ENCODE measurements at regions not wholly inside any gene's neighbourhood (a gene's known extent, or its start where the extent isn't known, plus 50 kb on each side); places are given as distances from the start of the nearest gene placed in this dataset.

DNA sequence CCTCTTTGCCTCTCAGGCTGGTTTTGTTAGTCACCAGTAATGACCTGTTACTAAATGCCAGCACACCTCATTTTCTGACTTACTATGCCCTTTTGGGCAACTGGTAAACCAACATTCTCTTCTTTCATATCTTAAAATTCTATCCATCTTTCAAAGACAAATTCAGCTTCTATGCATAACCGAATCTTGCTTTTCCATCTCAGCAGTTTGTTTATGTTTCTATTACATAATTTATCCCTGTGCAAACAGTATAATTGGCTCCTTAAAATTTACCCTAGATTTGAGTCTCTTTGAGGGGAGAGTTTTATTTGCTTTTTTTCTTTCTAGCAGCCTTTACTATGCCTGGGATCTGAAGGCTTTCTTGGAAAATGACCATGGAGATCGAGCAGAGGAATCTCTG is 58.5 kb upstream of the SIPA1L2 start:
- Histone ChIP-seq H3K27ac (no peak overlapping the region), H3K36me3 (no peaks in the 10 kb centered on the region), H3K27me3 (no peaks in the 10 kb centered on the region), H3K4me3 (no peak overlapping the region), H3K4me1 (no peaks in the 10 kb centered on the region), H3K9me3 (no peaks in the 10 kb centered on the region)
- intact Hi-C loops (cut with DNase I; ENCODE audit: low total_unique reads) = no loop called here
- TF ChIP-seq POLR2A (IDR thresholded peaks at IDR 0.05) = no peak
- TF ChIP-seq, protein P1, sequence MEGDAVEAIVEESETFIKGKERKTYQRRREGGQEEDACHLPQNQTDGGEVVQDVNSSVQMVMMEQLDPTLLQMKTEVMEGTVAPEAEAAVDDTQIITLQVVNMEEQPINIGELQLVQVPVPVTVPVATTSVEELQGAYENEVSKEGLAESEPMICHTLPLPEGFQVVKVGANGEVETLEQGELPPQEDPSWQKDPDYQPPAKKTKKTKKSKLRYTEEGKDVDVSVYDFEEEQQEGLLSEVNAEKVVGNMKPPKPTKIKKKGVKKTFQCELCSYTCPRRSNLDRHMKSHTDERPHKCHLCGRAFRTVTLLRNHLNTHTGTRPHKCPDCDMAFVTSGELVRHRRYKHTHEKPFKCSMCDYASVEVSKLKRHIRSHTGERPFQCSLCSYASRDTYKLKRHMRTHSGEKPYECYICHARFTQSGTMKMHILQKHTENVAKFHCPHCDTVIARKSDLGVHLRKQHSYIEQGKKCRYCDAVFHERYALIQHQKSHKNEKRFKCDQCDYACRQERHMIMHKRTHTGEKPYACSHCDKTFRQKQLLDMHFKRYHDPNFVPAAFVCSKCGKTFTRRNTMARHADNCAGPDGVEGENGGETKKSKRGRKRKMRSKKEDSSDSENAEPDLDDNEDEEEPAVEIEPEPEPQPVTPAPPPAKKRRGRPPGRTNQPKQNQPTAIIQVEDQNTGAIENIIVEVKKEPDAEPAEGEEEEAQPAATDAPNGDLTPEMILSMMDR (IDR thresholded peaks at IDR 0.05) = no peak
- no peak for DNase-seq

DNA sequence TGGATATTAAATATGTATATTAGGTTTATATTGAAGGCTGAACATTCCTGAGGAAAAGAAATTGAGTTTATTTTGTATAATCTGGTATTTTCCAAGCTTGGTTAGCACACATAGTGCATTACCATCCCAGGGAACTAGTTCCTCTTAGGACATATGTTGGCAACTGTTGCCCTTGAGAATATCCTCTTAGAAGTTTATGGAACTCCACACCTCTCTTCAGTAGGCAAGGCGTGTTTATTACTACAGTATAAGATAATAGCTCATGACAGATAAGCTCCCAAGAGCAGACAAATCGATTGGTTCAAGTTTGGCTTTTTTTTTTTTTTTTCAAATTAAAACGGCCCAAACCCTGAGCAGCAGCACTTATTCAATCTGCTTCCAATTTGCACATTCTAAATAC is 59.8 kb upstream of the SIPA1L2 start:
- no peaks in the 10 kb centered on the region for H3K4me1 ChIP-seq
- DNase-seq = no peak
- H3K27ac ChIP-seq = no peak overlapping the region
- no peaks in the 10 kb centered on the region for H3K9me3 ChIP-seq
- H3K27me3 ChIP-seq = no peaks in the 10 kb centered on the region
- no peak overlapping the region for H3K4me3 ChIP-seq
- H3K36me3 ChIP-seq = no peaks in the 10 kb centered on the region
- TF ChIP-seq POLR2A (IDR thresholded peaks at IDR 0.05) = no peak
- TF ChIP-seq, protein P1 (IDR thresholded peaks at IDR 0.05) = no peak
- intact Hi-C loops (cut with DNase I; ENCODE audit: low total_unique reads) = no loop called here

DNA sequence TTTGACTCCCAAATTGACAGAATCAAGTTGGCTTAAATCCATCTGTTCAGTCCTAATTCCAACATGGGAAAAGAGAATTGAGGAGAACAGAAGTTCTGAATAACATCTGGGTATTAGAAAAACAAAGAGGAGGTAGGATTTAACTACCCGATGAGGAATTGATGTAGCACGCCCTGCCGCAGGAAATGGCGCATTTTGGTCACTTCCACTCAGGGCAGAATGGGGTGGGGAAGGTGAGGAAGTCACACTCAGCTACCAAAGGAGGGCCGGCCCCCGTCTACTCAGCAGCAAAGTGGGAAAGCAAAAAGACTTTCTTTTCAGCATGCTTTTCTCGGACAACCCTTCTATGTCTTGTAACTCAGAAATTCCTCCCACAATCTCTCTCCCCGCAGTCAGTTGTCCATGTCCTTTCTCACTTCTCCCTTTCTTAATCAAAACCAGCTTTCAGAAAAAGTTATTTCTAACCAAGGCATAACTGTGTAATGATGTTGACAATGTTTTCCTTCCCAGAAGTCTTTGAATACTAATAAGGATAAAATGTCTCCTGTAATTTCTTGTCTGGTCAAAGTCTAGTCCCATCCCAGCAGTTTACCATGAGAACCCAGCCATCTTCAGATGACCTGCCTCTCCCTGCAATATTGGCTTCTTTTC is 60.5 kb upstream of the SIPA1L2 start:
- Histone ChIP-seq H3K36me3 (no peaks in the 10 kb centered on the region), H3K4me1 (no peaks in the 10 kb centered on the region), H3K9me3 (no peaks in the 10 kb centered on the region), H3K27me3 (no peaks in the 10 kb centered on the region), H3K27ac (peak overlapping the region; percentile 9 to 31), H3K4me3 (no peak overlapping the region)
- intact Hi-C loops (cut with DNase I; ENCODE audit: low total_unique reads) = no loop called here
- no peak for DNase-seq
- no peak for TF ChIP-seq POLR2A (IDR thresholded peaks at IDR 0.05)
- TF ChIP-seq, protein P1 (IDR thresholded peaks at IDR 0.05) = no peak

DNA sequence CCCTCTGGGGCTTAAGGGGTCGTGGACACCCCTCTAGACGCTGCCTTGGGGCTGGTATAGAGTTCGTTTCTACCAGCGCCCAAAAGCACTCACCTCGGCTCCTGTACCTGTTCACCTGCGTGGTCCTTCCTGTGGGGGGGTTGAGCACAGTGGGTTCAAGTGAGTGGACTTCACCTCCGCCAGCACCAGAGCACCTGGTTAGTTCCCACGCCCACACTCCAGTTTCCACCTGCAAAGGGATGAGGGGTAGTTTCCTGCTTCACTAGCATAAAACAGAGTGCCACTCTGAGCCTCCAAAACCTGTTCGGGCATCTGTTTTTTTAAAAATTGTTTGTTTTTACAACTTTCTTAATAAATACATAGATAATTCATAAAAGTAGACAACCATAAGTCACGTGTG is 64.5 kb upstream of the SIPA1L2 start:
- H3K4me3 ChIP-seq = no peak overlapping the region
- no peak overlapping the region for H3K27ac ChIP-seq
- no peak for DNase-seq
- TF ChIP-seq, protein P1 (IDR thresholded peaks at IDR 0.05) = no peak
- no peak for TF ChIP-seq POLR2A (IDR thresholded peaks at IDR 0.05)
- intact Hi-C loops (cut with DNase I; ENCODE audit: low total_unique reads) = no loop called here
- H3K9me3 ChIP-seq = no peaks in the 10 kb centered on the region
- H3K4me1 ChIP-seq = no peaks in the 10 kb centered on the region
- no peaks in the 10 kb centered on the region for H3K27me3 ChIP-seq
- H3K36me3 ChIP-seq = no peaks in the 10 kb centered on the region

DNA sequence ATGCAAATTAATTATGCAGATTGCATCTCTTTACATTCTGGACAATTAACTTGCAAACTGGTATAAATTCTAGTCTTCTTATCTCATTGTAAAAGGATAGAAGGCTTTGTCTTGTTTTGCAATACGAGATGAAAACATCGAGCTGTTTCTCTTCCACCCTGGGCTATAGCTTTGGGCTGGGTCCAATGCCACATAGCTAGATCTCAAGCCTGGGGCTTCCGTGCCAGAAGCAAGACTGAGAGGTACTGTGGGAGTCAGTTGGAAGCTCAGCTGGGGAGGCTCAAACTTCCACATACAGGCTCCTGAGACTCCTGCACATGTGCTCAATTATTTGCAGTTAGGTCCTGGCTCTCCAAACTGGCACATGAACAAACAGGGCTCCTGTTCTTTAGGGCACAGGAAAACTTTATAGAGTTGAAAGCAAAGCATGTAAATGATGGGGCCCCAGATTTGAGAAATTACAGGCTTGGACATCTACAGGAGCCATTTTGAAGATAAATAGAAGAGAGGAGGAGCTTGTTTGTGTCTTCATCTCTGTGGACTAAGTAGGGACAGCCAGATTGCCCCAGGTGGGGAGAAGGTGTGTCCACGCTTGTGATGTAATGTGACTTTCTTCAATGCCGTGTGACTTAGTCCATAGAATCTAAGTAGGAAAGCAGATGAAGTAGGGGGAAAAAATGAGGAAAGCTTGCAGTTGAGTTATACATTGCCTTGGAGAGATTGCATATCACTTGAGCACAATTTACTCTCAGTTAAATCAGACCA is 65.9 kb upstream of the SIPA1L2 start:
- Histone ChIP-seq H3K4me1 (no peaks in the 10 kb centered on the region), H3K27ac (no peak overlapping the region), H3K36me3 (no peaks in the 10 kb centered on the region), H3K27me3 (no peaks in the 10 kb centered on the region), H3K4me3 (no peak overlapping the region), H3K9me3 (no peaks in the 10 kb centered on the region)
- TF ChIP-seq, protein P1 (IDR thresholded peaks at IDR 0.05) = no peak
- TF ChIP-seq POLR2A (IDR thresholded peaks at IDR 0.05) = no peak
- no peak for DNase-seq
- intact Hi-C loops (cut with DNase I; ENCODE audit: low total_unique reads) = no loop called here
